NT2/D1 (cell line): ENCODE measurements at regions not wholly inside any gene's neighbourhood (a gene's known extent, or its start where the extent isn't known, plus 50 kb on each side); places are given as distances from the start of the nearest gene placed in this dataset.
"Not testable (repeated sequence)": the region's sequence is repeated elsewhere in the genome, so short reads cannot be mapped to it uniquely, and the experiment has no call there.

ENCODE experiments used
- DNase-seq: peaks from one replicate; pipeline ENCODE4 v3.0.0-alpha.2; 2011; ENCODE audit warnings: low read depth, low spot score
- H3K27me3 ChIP-seq: 2 replicates; pipeline ENCODE4 v1.6.0; 2011; ENCODE audit warnings: mild to moderate bottlenecking; ENCODE audit not compliant: insufficient read length, insufficient read depth
- H3K36me3 ChIP-seq: 2 replicates; pipeline ENCODE4 v1.6.1; 2011; ENCODE audit warnings: mild to moderate bottlenecking, low read length, mixed read lengths; ENCODE audit not compliant: insufficient read depth, insufficient read length
- H3K4me1 ChIP-seq: 2 replicates; pipeline ENCODE4 v1.5.1; 2011; ENCODE audit not compliant: insufficient read depth, insufficient read length
- H3K4me3 ChIP-seq: 2 replicates; pipeline ENCODE4 v1.5.1; 2011; ENCODE audit warnings: low read depth; ENCODE audit not compliant: insufficient read length
- H3K9ac ChIP-seq: 2 replicates; pipeline ENCODE4 v1.6.0; 2011; ENCODE audit warnings: low read depth; ENCODE audit not compliant: insufficient read length
- H3K9me3 ChIP-seq: 2 replicates; pipeline ENCODE4 v1.5.1; 2011; ENCODE audit warnings: mild to moderate bottlenecking, low read length; ENCODE audit not compliant: insufficient read depth
- SUZ12 ChIP-seq: IDR thresholded peaks from 2 replicates; pipeline ENCODE4 v1.6.1; 2011; ENCODE audit not compliant: insufficient read length, insufficient read depth; ENCODE audit errors: extremely low read depth
- YY1 ChIP-seq: IDR thresholded peaks from 2 replicates; pipeline ENCODE4 v1.6.1; 2011; ENCODE audit not compliant: insufficient read length, insufficient read depth
- ZNF274 ChIP-seq: IDR thresholded peaks from 2 replicates; pipeline ENCODE4 v1.6.1; 2011; ENCODE audit warnings: mild to moderate bottlenecking, low read depth, low read length

- not testable (repeated sequence) for H3K9ac ChIP-seq, H3K4me3 ChIP-seq, H3K9me3 ChIP-seq
These were observed 53.4 kb upstream of the MED14 start for GRCh38 chrX:40788698-40789097.

GRCh38 chrX:40792433-40792832, 57.1 kb upstream of the MED14 start:
- Histone ChIP-seq H3K4me3 (no peak overlapping the region), H3K9ac (no peak overlapping the region), H3K27me3 (no peaks in the 10 kb centered on the region), H3K9me3 (0 out of 2 replicates have a peak, but pooled peaks cover 5% of the 10 kb centered on the region), H3K36me3 (no peaks in the 10 kb centered on the region), H3K4me1 (no peaks in the 10 kb centered on the region)
- DNase-seq = no peak
- TF ChIP-seq SUZ12 (no peak), YY1 (no peak), ZNF274 (no peak)

More at GRCh38 chrX:40788698-40789097, 53.4 kb upstream of the MED14 start:
- H3K27me3 ChIP-seq, H3K4me1 ChIP-seq, H3K36me3 ChIP-seq, DNase-seq: not testable (repeated sequence)

- H3K4me1 ChIP-seq, H3K9me3 ChIP-seq, H3K27me3 ChIP-seq, H3K36me3 ChIP-seq, H3K4me3 ChIP-seq, DNase-seq, H3K9ac ChIP-seq: not testable (repeated sequence)
These were observed 59.4 kb upstream of the MED14 start for GRCh38 chrX:40794829-40795130.

- not testable (repeated sequence) for DNase-seq, H3K4me1 ChIP-seq, H3K9ac ChIP-seq, H3K4me3 ChIP-seq, H3K9me3 ChIP-seq, H3K27me3 ChIP-seq, H3K36me3 ChIP-seq
These were observed 64.4 kb upstream of the MED14 start for GRCh38 chrX:40799745-40800144.

- no peaks in the 10 kb centered on the region for H3K9me3 ChIP-seq
- H3K36me3 ChIP-seq = no peaks in the 10 kb centered on the region
- no peak for DNase-seq
- TF ChIP-seq SUZ12 (no peak), ZNF274 (no peak), YY1 (no peak)
- no peaks in the 10 kb centered on the region for H3K27me3 ChIP-seq
- H3K4me3 ChIP-seq = no peak overlapping the region
- peaks cover 3% of the 10 kb centered on the region for H3K4me1 ChIP-seq
- H3K9ac ChIP-seq = no peak overlapping the region
These were observed 70.1 kb upstream of the MED14 start for GRCh38 chrX:40805404-40805803.

- no peak overlapping the region for H3K4me3 ChIP-seq
- peaks cover 3% of the 10 kb centered on the region for H3K4me1 ChIP-seq
- DNase-seq = no peak
- TF ChIP-seq YY1 (no peak), SUZ12 (no peak), ZNF274 (no peak)
- H3K27me3 ChIP-seq = no peaks in the 10 kb centered on the region
- no peaks in the 10 kb centered on the region for H3K36me3 ChIP-seq
- H3K9ac ChIP-seq = no peak overlapping the region
- H3K9me3 ChIP-seq = no peaks in the 10 kb centered on the region
These were observed 71.3 kb upstream of the MED14 start for GRCh38 chrX:40806513-40807220.

GRCh38 chrX:40807384-40807783, 72.0 kb upstream of the MED14 start:
- TF ChIP-seq ZNF274 (no peak), SUZ12 (no peak), YY1 (no peak)
- no peaks in the 10 kb centered on the region for H3K27me3 ChIP-seq

GRCh38 chrX:40808203-40808602, 72.9 kb upstream of the MED14 start:
- DNase-seq = no peak
- Histone ChIP-seq H3K9me3 (no peaks in the 10 kb centered on the region), H3K36me3 (no peaks in the 10 kb centered on the region), H3K4me3 (no peak overlapping the region), H3K27me3 (no peaks in the 10 kb centered on the region), H3K4me1 (peaks cover 3% of the 10 kb centered on the region), H3K9ac (no peak overlapping the region)
- no peak for TF ChIP-seq SUZ12

More at GRCh38 chrX:40807384-40807783, 72.0 kb upstream of the MED14 start:
- Histone ChIP-seq H3K4me3 (no peak overlapping the region), H3K36me3 (no peaks in the 10 kb centered on the region), H3K9me3 (no peaks in the 10 kb centered on the region), H3K9ac (no peak overlapping the region), H3K4me1 (peaks cover 3% of the 10 kb centered on the region)
- DNase-seq = no peak
